Activated CD4-positive, alpha-beta T cell treated with anti-CD3 and anti-CD28 coated beads, Interleukin-2, amount 50 U/mL, for 24 hours (primary cell): ENCODE measurements at regions not wholly inside any gene's neighbourhood (a gene's known extent, or its start where the extent isn't known, plus 50 kb on each side); places are given as distances from the start of the nearest gene placed in this dataset.
"Not testable (repeated sequence)": the region's sequence is repeated elsewhere in the genome, so short reads cannot be mapped to it uniquely, and the experiment has no call there.

Source experiments
- DNase-seq, 2 donors: peaks; one replicate each; pipeline ENCODE4 v3.0.0-alpha.2; 2020; ENCODE audit warnings: low read depth in 1 of 2, low spot score in 1 of 2

DNA sequence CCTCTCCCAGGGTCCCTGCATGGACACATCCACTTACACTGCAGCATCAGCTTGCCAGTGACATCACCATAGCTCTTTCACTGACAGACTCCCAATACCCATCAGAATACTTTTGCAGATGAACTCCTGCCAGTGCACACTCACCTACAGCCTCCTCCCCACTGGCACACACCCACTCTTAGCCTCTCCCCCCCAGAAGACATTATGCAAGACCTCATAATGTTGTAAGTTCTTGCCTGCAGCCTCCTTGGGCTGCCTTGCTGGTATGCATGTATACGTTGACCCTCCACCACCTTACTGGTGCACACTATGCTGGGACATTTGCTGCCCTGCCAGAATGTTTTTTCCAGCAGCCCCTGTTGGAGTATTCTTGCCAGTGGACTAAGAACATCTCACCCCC is 324.2 kb downstream of the AEBP2 start:
- no peak for DNase-seq

DNA sequence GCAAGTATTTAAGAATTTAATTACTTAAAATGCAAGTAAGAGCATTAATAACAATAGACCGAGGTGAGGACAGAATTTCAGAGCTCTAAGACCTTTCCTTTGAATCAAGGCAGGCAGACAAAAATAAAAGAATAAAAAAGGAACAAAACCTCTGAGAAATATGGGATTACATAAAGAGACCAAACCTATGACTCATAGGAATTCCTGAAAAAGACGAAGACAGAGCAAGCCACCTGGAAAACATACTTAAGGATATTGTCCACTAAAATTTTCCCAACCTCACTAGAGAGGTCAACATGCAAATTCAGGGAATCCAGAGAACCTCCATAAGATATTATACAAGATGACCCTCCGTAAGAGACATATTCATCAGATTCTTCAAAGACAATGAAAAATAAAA is 325.1 kb downstream of the AEBP2 start:
- DNase-seq, result no peak

DNA sequence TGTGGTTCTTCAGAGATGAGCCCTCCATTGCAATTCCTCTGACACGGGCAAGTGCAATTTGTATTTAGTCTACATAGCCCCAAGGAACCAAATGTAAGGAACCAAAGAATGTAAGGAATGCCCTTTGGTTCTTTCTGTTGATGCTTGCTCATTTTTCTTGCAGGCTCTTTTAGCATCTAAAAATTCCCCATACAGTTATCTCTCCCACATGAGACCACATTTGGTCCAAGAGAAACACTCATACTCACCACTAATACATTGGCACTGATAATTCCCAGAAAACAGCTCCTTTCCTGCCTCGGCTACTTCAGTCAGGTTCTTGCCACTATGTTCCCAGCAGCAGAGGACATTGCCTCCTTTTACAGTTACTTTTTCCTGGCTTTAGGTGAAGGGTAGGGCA is 332.6 kb downstream of the AEBP2 start:
- no peak for DNase-seq

DNA sequence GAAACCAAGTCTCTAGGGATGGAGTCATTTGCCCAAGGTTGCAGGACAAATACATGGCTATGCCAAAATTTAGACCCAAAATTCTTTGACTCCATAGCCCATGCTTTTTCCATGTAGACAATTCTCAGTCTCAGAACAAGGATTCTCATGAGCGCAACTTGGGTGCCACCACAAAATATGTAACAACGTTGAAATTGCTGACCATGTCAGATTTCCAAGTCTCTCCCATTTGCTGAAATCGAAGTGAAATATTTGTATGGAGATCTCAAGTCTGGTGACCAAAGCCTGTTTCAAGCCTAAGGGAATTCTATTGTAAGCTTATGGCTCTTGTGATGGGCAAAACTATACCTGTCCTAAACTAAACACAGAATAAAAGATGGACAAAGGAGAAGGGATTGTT is 333.5 kb downstream of the AEBP2 start:
- DNase-seq, result no peak

DNA sequence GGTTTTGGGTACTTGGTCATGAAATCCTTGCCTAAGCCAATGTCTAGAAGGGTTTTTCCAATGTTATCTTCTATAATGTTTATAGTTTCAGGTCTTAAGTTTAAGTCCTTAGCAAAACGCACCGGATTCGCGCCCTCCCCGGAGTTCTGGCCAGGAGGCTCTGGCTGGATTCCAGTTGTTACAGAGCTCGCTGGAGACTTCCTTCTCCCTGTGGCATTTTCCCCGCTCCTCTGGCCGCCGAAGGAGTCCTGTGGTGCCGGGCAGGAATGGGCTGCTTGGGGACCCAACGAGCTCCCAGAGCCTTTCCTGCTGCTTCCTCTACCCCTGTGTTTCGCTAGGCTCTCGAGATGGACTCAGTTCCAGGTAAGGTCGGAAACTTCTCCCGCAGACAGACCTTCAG is 335.9 kb downstream of the AEBP2 start:
- DNase-seq, result no peak

DNA sequence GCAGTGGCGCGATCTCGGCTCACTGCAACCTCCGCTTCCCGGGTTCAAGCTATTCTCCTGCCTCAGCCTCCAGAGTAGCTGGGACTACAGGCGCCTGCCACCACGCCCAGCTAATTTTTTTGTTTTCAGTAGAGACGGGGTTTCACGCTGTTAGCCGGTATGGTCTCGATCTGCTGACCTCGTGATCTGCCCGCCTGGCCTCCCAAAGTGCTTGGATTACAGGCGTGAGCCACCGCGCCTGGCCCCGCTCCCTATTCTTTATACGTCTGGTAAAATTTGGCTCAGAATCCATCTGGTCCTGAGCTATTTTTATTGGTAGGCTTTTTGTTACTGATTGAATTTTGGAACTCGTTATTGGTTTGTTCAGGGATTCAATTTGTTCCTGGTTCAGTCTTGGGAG is 336.7 kb downstream of the AEBP2 start:
- not testable (repeated sequence) for DNase-seq

DNA sequence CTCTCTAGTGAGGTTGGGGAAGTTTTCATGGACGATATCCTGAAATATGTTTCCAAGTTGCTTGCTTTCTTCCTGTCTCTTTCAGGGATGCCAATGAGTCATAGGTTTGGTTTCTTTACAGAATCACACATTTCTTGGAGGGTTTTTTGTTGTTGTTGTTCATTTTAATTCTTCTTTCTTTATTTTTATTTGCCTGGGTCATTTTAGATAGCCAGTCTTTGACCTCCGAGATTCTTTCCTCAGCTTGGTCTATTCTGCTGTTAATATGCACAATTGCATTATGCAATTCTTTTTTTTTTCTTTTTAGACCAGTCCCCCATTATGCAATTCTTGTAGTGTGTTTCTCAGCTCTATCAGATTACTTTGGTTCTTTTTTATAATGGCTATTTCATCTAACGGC is 338.9 kb downstream of the AEBP2 start:
- DNase-seq, result no peak

DNA sequence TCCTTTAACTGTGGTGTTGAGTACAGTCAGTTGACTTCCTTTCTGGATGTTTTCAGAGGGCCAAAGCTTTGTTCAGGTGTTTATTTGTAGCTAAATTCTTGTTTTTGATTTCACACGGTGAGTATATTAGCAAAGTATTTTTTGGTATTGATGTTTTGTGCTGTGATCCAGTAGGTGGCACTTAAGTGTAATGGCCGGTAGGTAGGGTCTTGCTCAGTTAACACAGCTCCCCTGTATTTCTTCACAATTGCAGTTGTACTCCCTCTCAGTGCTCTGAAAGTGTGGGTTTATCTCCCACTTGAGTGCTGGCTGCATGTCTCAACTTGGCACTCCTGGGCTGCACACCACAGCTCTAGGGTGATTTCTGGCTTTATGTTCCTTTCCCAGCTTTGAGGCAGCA is 339.5 kb downstream of the AEBP2 start:
- no peak for DNase-seq

DNA sequence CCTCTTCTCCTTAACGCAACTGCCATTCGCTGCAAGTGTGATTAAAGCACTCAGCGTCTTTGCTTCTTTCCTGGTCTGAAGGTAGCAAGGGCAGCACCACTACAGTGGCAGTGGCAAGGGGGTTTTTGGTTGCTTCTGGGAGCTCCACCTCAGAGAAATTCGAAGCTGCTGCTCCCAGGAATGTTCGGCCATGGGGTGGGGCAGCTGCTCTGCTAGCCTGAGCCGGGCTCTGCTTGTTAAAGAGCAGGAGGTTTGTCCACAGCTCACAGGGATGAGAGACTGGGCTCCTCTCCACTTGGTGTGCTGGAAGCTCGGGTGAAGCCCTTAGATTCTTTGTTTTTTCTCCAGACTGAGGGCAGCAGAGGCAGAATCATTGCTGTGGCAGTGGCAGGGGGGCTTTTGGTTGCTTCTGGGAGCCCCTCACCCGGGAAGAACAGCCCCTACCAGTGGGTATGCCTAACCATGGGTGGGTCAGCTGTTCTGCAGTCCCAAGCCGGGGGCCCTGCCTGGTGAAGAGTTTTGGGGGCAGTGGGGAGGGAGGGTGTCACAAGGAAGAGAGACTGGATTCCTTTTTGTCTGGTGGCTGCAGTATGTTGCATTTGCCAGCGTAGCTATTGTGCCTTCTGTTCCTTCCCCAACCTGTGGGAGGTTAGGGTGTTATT is 340.2 kb downstream of the AEBP2 start:
- no peak for DNase-seq

DNA sequence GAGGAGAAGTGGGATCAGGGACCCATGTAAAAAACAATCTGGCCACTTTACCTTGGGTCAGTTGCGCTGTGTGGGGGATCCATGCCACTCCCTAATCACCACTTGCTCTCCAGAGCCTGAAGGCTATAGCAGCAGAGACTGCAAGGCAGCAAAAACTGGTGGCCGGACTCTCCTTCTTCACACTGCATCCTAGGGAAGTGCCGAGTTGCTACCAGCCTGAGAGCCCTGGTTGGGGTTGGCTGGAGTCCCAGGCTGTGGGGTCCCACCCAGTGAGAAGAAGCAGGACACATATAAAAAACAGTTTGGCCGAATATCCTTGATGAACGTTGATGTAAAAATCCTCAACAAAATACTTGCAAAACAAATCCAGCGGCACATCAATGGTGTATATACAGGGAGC is 341.2 kb downstream of the AEBP2 start:
- no peak for DNase-seq

DNA sequence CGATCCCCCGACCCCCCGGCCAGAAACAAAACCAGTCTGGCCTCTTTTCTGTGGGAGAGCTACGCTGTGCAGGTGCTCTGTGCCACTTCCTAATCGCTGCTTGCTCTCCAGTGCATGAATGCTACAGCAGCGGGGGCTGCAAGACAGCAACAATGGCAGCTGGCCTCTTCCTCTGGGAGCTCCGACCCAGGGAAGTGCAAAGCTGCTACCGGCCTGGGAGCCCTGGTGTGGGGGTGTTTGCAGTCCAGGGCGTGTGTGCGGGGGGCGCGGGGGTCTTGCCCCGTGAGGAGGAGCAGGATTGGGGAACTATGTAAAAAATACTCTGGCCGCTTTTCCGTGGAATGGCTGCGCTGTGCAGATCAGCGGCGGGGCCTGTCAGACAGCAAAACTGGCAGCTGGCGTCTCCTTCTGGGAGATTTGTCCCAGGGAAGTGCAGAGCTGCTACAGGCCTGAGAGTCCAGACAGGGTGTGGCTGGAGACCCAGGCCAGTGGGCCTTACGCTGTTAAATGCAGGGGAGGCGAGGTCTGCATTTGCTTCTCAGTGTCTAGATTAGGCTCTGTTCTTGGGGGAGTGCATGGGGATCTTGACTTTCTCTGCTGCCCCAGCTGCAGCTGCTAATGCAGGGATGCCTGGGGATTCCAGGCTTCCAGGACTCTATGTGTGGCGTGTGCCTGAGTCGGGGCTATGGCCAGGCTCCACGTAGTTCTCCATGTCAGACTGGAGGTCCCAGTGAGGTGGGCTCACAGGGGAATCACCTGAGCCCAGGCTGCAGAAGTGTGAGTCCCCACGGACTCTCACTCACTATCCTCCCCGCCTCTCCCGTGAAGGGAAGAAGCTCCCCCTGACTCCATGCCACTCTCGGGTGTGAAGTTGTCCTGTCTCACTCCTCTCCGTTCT is 344.5 kb downstream of the AEBP2 start:
- DNase-seq, result no peak

DNA sequence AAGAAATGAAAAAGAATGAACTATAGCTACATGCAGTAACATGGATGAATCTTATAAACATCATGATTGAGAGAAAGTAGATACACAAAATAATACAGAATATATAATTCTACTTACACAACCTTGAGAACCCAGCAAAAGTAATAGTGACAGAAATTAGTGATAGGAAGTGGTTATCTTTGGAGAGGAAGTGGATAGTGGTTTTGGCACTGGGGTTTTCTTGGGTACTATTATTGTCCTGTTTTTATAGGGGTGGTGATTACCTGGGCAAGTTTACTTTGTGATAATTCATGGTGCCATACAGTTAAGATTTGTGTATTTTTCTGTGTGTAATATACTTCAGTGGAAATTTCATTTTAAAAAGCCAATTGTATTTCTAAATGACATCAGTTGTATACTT is 352.7 kb downstream of the AEBP2 start:
- no peak for DNase-seq

DNA sequence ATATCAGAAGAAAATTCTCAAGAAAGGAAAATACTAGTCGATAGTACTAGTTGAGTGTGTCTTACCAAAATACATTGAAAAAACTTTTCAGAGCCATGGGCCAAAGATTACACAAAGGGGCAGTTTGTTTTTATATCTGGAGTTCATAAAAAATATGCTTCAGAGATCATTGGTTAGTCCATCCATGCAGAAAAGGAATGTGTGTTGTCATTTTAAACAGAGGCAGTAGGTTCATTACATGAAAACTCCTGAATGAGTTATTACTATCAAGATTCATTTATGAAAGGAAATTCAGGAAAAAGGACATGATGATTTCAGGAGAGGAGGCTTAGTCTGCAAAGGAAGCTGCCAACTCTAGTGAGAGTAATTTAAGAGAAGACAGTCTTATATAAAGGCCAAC is 354.8 kb downstream of the AEBP2 start:
- DNase-seq, result no peak

DNA sequence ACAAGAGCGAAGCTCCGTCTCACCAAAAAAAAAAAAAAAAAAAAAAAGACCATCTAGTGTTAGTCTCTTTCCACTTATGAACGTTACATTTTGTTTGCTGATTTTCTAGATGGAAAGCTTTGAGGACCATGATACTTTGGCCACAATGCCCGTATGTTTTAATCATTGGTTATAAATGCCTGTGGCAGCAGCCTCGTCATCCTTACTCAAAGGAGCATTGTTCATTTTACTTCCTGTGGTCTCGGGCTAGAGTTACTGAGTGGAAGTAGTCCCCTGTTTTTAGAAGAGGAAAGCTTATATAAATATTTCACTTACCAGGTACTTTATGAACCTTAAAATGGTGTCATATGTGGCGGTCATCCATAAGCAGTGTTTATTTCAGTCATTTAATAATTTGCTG is 359.9 kb downstream of the AEBP2 start:
- DNase-seq, result no peak

DNA sequence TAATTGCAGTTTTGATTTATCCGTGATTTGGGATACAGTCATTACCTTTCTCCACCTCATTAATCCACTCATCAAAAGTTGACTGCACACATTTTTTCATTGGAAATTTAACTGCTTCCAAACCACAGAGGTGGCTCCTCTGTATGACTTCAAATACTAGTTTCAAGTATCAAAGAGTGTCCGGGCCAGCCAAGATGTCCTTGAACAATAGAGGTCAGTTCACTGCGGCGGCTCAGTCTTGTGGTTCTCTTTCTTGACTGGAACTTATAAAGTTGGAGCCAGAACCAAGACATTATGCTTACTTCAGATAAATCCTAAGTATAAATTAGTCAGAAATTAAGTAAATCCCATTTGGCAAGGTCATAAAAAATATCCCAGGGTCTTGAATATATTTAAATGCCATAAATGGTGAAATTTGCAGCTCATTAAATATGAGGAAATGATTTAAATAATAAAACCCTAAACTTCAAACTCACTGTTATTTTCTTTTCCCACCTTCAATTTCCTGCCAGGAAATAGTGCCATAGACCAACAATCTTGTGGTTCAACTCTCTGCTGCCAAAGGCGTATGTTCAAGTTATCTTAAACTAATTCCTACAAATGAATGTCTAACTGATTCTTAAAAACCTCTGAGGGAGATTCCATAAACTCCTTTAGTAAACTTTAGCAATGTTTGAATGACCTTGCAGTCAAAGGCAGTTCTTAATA is 360.8 kb downstream of the AEBP2 start:
- DNase-seq, result no peak

DNA sequence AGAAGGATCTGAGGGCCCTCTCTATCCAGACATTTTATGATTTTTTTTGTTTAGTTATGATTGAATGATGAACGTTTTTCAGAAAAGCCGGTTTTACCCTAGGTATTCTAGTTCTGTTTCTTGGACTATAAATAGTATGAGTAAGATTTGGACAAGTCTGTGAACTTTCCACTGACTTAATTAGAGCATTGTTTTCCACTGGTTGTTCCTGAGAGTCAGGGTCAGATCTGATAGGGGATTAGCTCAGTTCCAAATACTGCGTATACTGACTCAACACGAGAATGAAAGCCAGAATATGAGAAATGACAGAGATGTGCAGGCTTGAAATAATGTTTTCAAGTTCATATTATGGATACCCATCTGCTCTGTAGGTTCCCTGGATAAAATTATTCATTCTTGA is 361.6 kb downstream of the AEBP2 start:
- no peak for DNase-seq

DNA sequence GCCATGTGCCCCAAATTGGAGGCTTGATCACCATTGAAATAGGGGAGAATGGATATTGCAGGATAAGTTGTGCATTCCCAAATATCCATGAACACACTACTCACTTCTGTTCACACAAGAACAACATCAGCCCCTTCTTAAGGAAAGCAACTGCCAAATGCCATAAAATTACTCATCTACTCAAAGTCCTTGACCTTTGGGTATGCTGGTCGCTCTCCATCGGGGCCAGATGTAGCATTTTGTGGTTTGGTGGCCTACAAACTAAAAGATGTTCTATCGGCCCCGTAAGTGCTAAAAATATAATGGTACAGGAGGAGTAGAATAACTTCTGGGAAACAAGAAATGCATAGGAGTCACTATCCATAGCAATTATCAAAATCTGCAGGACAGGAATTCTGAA is 362.6 kb downstream of the AEBP2 start:
- DNase-seq, result no peak

DNA sequence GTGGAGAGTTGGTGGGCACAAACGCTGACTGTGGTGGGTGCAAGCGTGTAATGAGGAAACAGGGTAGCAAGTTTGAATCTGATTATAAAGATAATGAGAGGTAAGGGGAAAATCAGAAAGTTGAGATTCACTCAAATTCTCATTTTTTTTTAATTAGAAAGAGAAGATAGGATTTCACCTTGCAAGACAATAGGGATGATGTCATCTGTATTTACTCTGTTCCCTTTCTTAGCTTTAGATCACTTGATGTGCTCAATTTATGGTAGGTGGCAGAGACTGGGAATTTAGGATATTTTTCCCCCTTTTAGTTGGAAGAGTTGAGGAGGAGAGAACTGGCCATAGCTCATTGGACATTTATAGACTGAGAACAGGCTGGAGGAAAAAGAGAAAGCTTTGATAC is 363.6 kb downstream of the AEBP2 start:
- DNase-seq, result no peak

DNA sequence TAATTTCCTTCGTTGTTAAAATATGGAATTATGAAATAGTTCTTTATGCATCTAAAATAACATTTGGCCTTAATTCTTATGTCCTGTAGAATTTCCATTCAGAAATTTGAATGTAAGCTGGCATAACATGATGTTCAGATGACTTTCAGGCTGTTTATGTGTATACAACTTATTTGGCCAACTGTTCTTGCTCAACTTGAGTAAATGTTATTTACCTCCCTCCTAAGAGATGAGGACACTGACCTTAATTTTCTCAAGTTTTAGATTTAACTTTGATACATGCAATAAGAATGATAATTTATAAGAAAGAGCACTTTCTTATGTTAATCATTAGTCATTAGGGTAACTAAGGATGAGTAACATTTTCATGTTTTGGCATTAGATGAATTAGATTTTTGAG is 365.4 kb downstream of the AEBP2 start:
- no peak for DNase-seq

DNA sequence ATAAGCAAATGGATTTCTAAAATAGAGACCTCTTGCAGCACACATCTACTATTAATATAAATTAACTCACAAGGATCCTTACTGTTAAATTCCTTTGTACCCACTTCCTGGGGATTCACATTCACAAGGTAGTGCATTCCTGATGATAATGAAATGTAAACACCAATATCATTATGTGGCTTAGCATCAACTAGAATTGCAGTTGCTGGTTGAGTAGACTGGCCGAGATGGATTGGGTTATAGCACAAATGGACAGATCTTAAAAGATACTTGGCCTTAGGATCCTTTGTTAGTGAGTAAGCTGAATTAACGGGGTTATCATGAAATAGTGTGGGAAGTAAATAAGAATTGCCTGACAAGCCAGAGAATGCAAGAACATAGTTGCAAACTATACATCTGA is 369.1 kb downstream of the AEBP2 start:
- DNase-seq, result no peak

DNA sequence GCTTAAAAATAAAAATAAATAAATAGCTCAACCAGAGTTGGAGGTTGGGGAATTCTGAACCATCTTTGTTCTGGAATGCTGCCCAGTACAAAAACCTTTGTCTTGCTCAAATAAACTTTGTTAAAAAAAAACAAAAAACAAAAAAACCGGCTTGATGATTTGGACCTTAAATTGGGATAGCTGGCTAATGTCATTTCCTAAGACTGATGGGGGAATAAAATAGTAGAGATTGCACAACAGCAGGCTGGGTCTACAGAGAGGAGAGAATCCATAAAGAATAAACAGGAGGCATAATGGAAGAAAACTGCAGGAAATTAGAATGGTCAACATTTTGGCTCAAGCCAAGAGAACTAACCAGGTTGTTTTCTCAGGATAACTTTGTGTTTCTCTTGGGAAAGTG is 370.9 kb downstream of the AEBP2 start:
- DNase-seq, result no peak

DNA sequence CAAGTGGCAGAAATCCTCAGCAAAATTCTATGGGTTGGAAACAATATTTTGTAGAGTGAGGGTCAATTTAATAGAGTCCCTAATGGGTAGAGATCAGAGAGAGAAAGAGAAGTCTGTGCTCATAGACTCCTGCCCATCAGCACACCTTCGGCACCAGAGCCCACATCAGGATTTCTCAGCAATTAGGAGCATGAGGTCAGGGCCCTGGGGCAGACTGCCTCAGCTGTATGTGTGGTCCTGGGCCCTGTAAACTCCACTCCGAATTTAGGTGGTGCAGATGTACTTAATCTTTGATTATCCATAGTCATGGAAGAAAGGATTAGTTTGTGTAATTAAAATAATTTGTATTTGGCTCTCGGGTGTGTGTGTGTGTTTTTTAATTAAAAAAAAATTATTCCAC is 372.6 kb downstream of the AEBP2 start:
- DNase-seq, result no peak
